OCI-LY3 (cell line): ENCODE measurements at regions not wholly inside any gene's neighbourhood (a gene's known extent, or its start where the extent isn't known, plus 50 kb on each side); places are given as distances from the start of the nearest gene placed in this dataset.

Experiments
- H2AFZ ChIP-seq: fragments of 200-600, 300-600 bp; shearing (Covaris generic); 2 replicates; pipeline ENCODE4 v1.6.0; 2014; ENCODE audit warnings: antibody characterized with exemption, low read depth, low read length
- H3K27ac ChIP-seq: fragments of 200-600, 300-600 bp; sonication (generic); 2 replicates; pipeline ENCODE4 v1.5.1; 2014; ENCODE audit warnings: mild to moderate bottlenecking, low read length, moderate library complexity, mixed read lengths
- H3K27me3 ChIP-seq: fragments of 200-600, 300-600 bp; sonication (generic); 2 replicates; pipeline ENCODE4 v1.6.1; 2014; ENCODE audit warnings: low read depth, low read length, mixed read lengths
- H3K36me3 ChIP-seq: fragments of 200-600, 300-600 bp; sonication (generic); replicated peaks from 2 replicates; pipeline ENCODE3; 2014; ENCODE audit warnings: low read depth, low read length, mixed read lengths
- H3K4me1 ChIP-seq: fragments of 300-600, 200-600 bp; sonication (generic); 2 replicates; pipeline ENCODE4 v1.6.1; 2014; ENCODE audit warnings: low read length, mixed read lengths
- H3K4me2 ChIP-seq: fragments of 200-600, 300-600 bp; sonication (generic); 2 replicates; pipeline ENCODE4 v1.6.1; 2014; ENCODE audit warnings: low read length, mixed read lengths
- H3K4me3 ChIP-seq: fragments of 300-600, 200-600 bp; sonication (generic); 2 replicates; pipeline ENCODE4 v1.5.1; 2014; ENCODE audit warnings: antibody characterized with exemption, mild to moderate bottlenecking, low read length, moderate library complexity
- H3K79me2 ChIP-seq: fragments of 300-600, 200-600 bp; shearing (Covaris generic); 2 replicates; pipeline ENCODE4 v1.6.1; 2014; ENCODE audit warnings: mild to moderate bottlenecking, low read length, mixed read lengths
- H3K9ac ChIP-seq: fragments of 300-600, 200-600 bp; shearing (Covaris generic); 2 replicates; pipeline ENCODE4 v1.6.0; 2014; ENCODE audit warnings: mild to moderate bottlenecking, low read length, moderate library complexity
- H3K9me3 ChIP-seq: fragments of 200-600, 300-600 bp; shearing (Covaris generic); 2 replicates; pipeline ENCODE4 v1.6.1; 2014; ENCODE audit warnings: low read length, mixed read lengths; ENCODE audit not compliant: insufficient read depth
- H4K20me1 ChIP-seq: fragments of 200-600, 300-600 bp; sonication (generic); 2 replicates; pipeline ENCODE4 v1.6.1; 2016; ENCODE audit warnings: low read length, mixed read lengths; ENCODE audit not compliant: insufficient read depth
- EZH2phosphoT487 ChIP-seq: fragments of 200-600 bp; shearing (Covaris generic); IDR thresholded peaks from 2 replicates; pipeline ENCODE4 v1.6.1; 2018; ENCODE audit warnings: antibody characterized with exemption, mixed run types, low read depth
- TF ChIP-seq, protein P1 (sequence below): fragments of 200-600, 300-600 bp; sonication (generic); IDR thresholded peaks from 2 replicates; pipeline ENCODE4 v1.5.1; 2014; ENCODE audit warnings: antibody characterized with exemption, low read length, low read depth

DNA sequence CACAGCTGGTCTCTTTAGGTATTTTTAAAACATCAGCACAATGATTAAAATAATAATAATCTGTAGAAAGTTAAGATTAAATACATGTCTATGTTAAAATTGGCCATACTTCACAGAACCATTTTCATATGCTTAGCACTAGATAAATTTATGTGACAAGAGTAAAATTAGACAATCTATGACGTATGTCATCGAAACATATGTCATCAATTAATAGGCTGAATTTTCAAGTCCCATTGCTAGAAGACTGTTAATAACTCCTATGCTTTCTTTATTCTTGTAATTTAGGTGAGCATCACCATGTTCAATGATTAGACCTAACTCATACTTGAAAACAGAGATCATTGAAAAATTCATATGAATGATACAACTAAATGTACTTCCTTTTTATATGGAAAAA lies 593.3 kb upstream of the KCNMB2 start:
- H4K20me1 ChIP-seq, result no peaks in the 10 kb centered on the region
- no peak for TF ChIP-seq EZH2phosphoT487
- TF ChIP-seq, protein P1, sequence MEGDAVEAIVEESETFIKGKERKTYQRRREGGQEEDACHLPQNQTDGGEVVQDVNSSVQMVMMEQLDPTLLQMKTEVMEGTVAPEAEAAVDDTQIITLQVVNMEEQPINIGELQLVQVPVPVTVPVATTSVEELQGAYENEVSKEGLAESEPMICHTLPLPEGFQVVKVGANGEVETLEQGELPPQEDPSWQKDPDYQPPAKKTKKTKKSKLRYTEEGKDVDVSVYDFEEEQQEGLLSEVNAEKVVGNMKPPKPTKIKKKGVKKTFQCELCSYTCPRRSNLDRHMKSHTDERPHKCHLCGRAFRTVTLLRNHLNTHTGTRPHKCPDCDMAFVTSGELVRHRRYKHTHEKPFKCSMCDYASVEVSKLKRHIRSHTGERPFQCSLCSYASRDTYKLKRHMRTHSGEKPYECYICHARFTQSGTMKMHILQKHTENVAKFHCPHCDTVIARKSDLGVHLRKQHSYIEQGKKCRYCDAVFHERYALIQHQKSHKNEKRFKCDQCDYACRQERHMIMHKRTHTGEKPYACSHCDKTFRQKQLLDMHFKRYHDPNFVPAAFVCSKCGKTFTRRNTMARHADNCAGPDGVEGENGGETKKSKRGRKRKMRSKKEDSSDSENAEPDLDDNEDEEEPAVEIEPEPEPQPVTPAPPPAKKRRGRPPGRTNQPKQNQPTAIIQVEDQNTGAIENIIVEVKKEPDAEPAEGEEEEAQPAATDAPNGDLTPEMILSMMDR, result no peak

GRCh38 chr3:177944228-177944661 lies 592.0 kb upstream of the KCNMB2 start:
- no peaks in the 10 kb centered on the region for H3K79me2 ChIP-seq
- no peak overlapping the region for H3K27ac ChIP-seq
- peaks cover 16% of the 10 kb centered on the region for H3K4me1 ChIP-seq
- H3K9ac ChIP-seq, result no peak overlapping the region
- TF ChIP-seq, protein P1, result no peak
- no peak for TF ChIP-seq EZH2phosphoT487
- no peaks in the 10 kb centered on the region for H3K27me3 ChIP-seq
- H2AFZ ChIP-seq, result no peak overlapping the region; the same call in 1 of the 2 replicates
- H3K4me2 ChIP-seq, result peak overlapping the region; percentile 35
- no peaks in the 10 kb centered on the region for H3K36me3 ChIP-seq
- H3K4me3 ChIP-seq, result no peak overlapping the region
- no peaks in the 10 kb centered on the region for H4K20me1 ChIP-seq
- H3K9me3 ChIP-seq, result no peaks in the 10 kb centered on the region

More for the DNA sequence above, 593.3 kb upstream of the KCNMB2 start:
- Histone ChIP-seq H2AFZ (no peak overlapping the region), H3K36me3 (no peaks in the 10 kb centered on the region), H3K4me3 (no peak overlapping the region), H3K4me2 (no peak overlapping the region), H3K4me1 (peaks cover 13% of the 10 kb centered on the region), H3K27ac (no peak overlapping the region), H3K27me3 (no peaks in the 10 kb centered on the region), H3K79me2 (no peaks in the 10 kb centered on the region), H3K9ac (no peak overlapping the region), H3K9me3 (no peaks in the 10 kb centered on the region)

- Histone ChIP-seq H3K4me1 (peaks cover 16% of the 10 kb centered on the region), H3K27me3 (no peaks in the 10 kb centered on the region), H3K4me3 (no peak overlapping the region), H2AFZ (no peak overlapping the region), H3K36me3 (no peaks in the 10 kb centered on the region), H3K9me3 (no peaks in the 10 kb centered on the region), H4K20me1 (no peaks in the 10 kb centered on the region), H3K27ac (no peak overlapping the region), H3K9ac (no peak overlapping the region), H3K4me2 (no peak overlapping the region), H3K79me2 (no peaks in the 10 kb centered on the region)
- TF ChIP-seq EZH2phosphoT487, result no peak
- TF ChIP-seq, protein P1, result no peak
Observed at GRCh38 chr3:177946048-177946447, 590.2 kb upstream of the KCNMB2 start.

DNA sequence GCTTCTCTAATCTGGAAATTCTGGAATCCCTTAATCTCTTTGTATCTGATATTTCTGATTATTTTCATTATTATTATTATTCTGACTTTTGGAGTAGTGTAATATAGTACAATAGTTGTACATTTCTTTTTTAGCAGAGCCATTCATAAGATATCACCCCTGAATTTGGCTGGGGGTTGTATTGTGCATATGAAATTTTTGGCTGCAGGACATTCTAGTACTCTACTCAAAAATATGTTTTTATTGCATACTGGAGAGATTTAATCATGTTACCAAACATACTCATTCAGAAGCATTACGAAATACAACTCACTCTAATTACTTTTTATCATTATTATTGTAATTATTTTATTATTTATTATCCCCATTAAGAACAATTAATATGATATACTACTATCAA lies 589.7 kb upstream of the KCNMB2 start:
- Histone ChIP-seq H2AFZ (no peak overlapping the region), H3K27ac (no peak overlapping the region), H3K4me3 (no peak overlapping the region), H3K27me3 (no peaks in the 10 kb centered on the region), H3K4me2 (no peak overlapping the region), H3K9me3 (no peaks in the 10 kb centered on the region), H3K9ac (no peak overlapping the region), H3K4me1 (peaks cover 16% of the 10 kb centered on the region), H4K20me1 (no peaks in the 10 kb centered on the region), H3K79me2 (no peaks in the 10 kb centered on the region), H3K36me3 (no peaks in the 10 kb centered on the region)
- TF ChIP-seq, protein P1, result no peak
- TF ChIP-seq EZH2phosphoT487, result no peak
